DMS79 treated with DMSO at 0.1 percent for 48 hours (cell line): ENCODE measurements at regions not wholly inside any gene's neighbourhood (a gene's known extent, or its start where the extent isn't known, plus 50 kb on each side); places are given as distances from the start of the nearest gene placed in this dataset.
"Not testable (repeated sequence)": the region's sequence is repeated elsewhere in the genome, so short reads cannot be mapped to it uniquely, and the experiment has no call there.

ENCODE experiments used
- DNase-seq: peaks from one replicate; lab custom pipeline; 2025; lab: John Stamatoyannopoulos, UW

- DNase-seq = no peak
These were observed 665.5 kb upstream of the CNTNAP5 start for GRCh38 chr2:123359636-123360035.

GRCh38 chr2:123362671-123363440 is 662.2 kb upstream of the CNTNAP5 start:
- no peak for DNase-seq

GRCh38 chr2:123363826-123364225 is 661.3 kb upstream of the CNTNAP5 start:
- no peak for DNase-seq

GRCh38 chr2:123364243-123364896 is 660.7 kb upstream of the CNTNAP5 start:
- no peak for DNase-seq

GRCh38 chr2:123366239-123366837 is 658.7 kb upstream of the CNTNAP5 start:
- no peak for DNase-seq

GRCh38 chr2:123370186-123370585 is 654.9 kb upstream of the CNTNAP5 start:
- DNase-seq = no peak

- no peak for DNase-seq
These were observed 653.6 kb upstream of the CNTNAP5 start for GRCh38 chr2:123371535-123371934.

- no peak for DNase-seq
These were observed 644.6 kb upstream of the CNTNAP5 start for GRCh38 chr2:123380370-123380935.

- no peak for DNase-seq
These were observed 609.4 kb upstream of the CNTNAP5 start for GRCh38 chr2:123415678-123416077.

- no peak for DNase-seq
These were observed 605.1 kb upstream of the CNTNAP5 start for GRCh38 chr2:123419976-123420375.

GRCh38 chr2:123434546-123435395 is 590.3 kb upstream of the CNTNAP5 start:
- DNase-seq = no peak

GRCh38 chr2:123438251-123438650 is 586.8 kb upstream of the CNTNAP5 start:
- DNase-seq = no peak

GRCh38 chr2:123438675-123439074 is 586.4 kb upstream of the CNTNAP5 start:
- no peak for DNase-seq

- DNase-seq = no peak
These were observed 576.3 kb upstream of the CNTNAP5 start for GRCh38 chr2:123448801-123449200.

GRCh38 chr2:123451542-123451941 is 573.5 kb upstream of the CNTNAP5 start:
- DNase-seq = no peak

GRCh38 chr2:123453046-123453700 is 571.9 kb upstream of the CNTNAP5 start:
- DNase-seq = no peak

GRCh38 chr2:123453772-123454171 is 571.3 kb upstream of the CNTNAP5 start:
- no peak for DNase-seq

- DNase-seq = not testable (repeated sequence)
These were observed 569.9 kb upstream of the CNTNAP5 start for GRCh38 chr2:123455234-123455633.

GRCh38 chr2:123456416-123456815 is 568.7 kb upstream of the CNTNAP5 start:
- no peak for DNase-seq

GRCh38 chr2:123463886-123464285 is 561.2 kb upstream of the CNTNAP5 start:
- no peak for DNase-seq

GRCh38 chr2:123468071-123468470 is 557.0 kb upstream of the CNTNAP5 start:
- no peak for DNase-seq
